ENCODE measurements at regions not wholly inside any gene's neighbourhood (a gene's known extent, or its start where the extent isn't known, plus 50 kb on each side); places are given as distances from the start of the nearest gene placed in this dataset.
"Not testable (repeated sequence)": the region's sequence is repeated elsewhere in the genome, so short reads cannot be mapped to it uniquely, and the experiment has no call there.

GRCh38 chr5:58308384-58308783, 151.5 kb downstream of the PLK2 start:
- not testable (repeated sequence) for DNase-seq (ENCODE audit: low read depth)

GRCh38 chr5:58300346-58300895, 159.5 kb downstream of the PLK2 start:
- DNase-seq (ENCODE audit: low read depth): peak; percentile 50

GRCh38 chr5:58299256-58299655, 160.6 kb downstream of the PLK2 start:
- DNase-seq (ENCODE audit: low read depth): no peak

GRCh38 chr5:58294598-58295305, 165.1 kb downstream of the PLK2 start:
- DNase-seq (ENCODE audit: low read depth): peak; percentile 6

- not testable (repeated sequence) for DNase-seq (ENCODE audit: low read depth)
Measured at GRCh38 chr5:58288275-58288674, 171.6 kb downstream of the PLK2 start.

- no peak for DNase-seq (ENCODE audit: low read depth)
Measured at GRCh38 chr5:58286741-58287140, 173.1 kb downstream of the PLK2 start.

GRCh38 chr5:58285900-58286299, 174.0 kb downstream of the PLK2 start:
- no peak for DNase-seq (ENCODE audit: low read depth)

GRCh38 chr5:58284886-58285285, 175.0 kb downstream of the PLK2 start:
- DNase-seq (ENCODE audit: low read depth): no peak

- DNase-seq (ENCODE audit: low read depth): no peak
Measured at GRCh38 chr5:58281189-58281588, 178.7 kb downstream of the PLK2 start.

GRCh38 chr5:58279259-58279658, 180.6 kb downstream of the PLK2 start:
- no peak for DNase-seq (ENCODE audit: low read depth)

- DNase-seq (ENCODE audit: low read depth): no peak
Measured at GRCh38 chr5:58276431-58276830, 183.5 kb downstream of the PLK2 start.

GRCh38 chr5:58275516-58275915, 184.4 kb downstream of the PLK2 start:
- DNase-seq (ENCODE audit: low read depth): no peak

GRCh38 chr5:58274191-58274590, 185.7 kb downstream of the PLK2 start:
- DNase-seq (ENCODE audit: low read depth): no peak

- peak; percentile 7 for DNase-seq (ENCODE audit: low read depth)
Measured at GRCh38 chr5:58273711-58274110, 186.2 kb downstream of the PLK2 start.

- no peak for DNase-seq (ENCODE audit: low read depth)
Measured at GRCh38 chr5:58268268-58268667, 191.6 kb downstream of the PLK2 start.

GRCh38 chr5:58266402-58266801, 193.5 kb downstream of the PLK2 start:
- DNase-seq (ENCODE audit: low read depth): no peak

- no peak for DNase-seq (ENCODE audit: low read depth)
Measured at GRCh38 chr5:58265246-58265930, 194.5 kb downstream of the PLK2 start.

GRCh38 chr5:58264276-58264675, 195.6 kb downstream of the PLK2 start:
- no peak for DNase-seq (ENCODE audit: low read depth)

- DNase-seq (ENCODE audit: low read depth): peak; percentile 22
Measured at GRCh38 chr5:58263296-58263695, 196.6 kb downstream of the PLK2 start.

- no peak for DNase-seq (ENCODE audit: low read depth)
Measured at GRCh38 chr5:58262226-58262625, 197.7 kb downstream of the PLK2 start.

- peak; percentile 36 for DNase-seq (ENCODE audit: low read depth)
Measured at GRCh38 chr5:58261605-58262004, 198.3 kb downstream of the PLK2 start.

- no peak for DNase-seq (ENCODE audit: low read depth)
Measured at GRCh38 chr5:58260243-58260642, 199.6 kb downstream of the PLK2 start.

- DNase-seq (ENCODE audit: low read depth): peak; percentile 34
Measured at GRCh38 chr5:58259685-58260152, 200.2 kb downstream of the PLK2 start.
